ENCODE measurements at regions not wholly inside any gene's neighbourhood (a gene's known extent, or its start where the extent isn't known, plus 50 kb on each side); places are given as distances from the start of the nearest gene placed in this dataset.

DNA sequence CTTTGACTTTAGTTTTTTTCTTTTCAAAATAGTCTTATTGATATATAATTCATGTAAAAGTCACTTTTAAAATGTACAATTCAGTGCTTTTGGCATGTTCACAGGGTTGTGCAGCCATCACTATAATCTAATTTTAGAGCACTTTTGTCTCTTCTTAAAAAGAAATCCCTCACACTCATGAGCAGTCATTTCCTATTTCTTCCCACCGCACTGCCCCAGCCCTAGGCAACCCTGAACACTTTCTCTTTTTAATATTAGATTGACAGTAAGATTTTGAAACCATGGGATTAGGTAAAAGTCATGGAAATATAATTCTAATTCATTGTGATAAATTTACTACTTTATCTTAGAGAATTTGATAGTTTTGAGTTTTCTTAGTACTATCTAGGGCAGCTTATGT, 309.4 kb downstream of the UTRN start:
- TF ChIP-seq, protein P1, sequence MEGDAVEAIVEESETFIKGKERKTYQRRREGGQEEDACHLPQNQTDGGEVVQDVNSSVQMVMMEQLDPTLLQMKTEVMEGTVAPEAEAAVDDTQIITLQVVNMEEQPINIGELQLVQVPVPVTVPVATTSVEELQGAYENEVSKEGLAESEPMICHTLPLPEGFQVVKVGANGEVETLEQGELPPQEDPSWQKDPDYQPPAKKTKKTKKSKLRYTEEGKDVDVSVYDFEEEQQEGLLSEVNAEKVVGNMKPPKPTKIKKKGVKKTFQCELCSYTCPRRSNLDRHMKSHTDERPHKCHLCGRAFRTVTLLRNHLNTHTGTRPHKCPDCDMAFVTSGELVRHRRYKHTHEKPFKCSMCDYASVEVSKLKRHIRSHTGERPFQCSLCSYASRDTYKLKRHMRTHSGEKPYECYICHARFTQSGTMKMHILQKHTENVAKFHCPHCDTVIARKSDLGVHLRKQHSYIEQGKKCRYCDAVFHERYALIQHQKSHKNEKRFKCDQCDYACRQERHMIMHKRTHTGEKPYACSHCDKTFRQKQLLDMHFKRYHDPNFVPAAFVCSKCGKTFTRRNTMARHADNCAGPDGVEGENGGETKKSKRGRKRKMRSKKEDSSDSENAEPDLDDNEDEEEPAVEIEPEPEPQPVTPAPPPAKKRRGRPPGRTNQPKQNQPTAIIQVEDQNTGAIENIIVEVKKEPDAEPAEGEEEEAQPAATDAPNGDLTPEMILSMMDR (IDR thresholded peaks at IDR 0.05), result no peak
- TF ChIP-seq ZFX (IDR thresholded peaks at IDR 0.05; ENCODE audit: borderline replicate concordance), result no peak

Data from 22Rv1 (cell line).